SK-N-SH (cell line): ENCODE measurements at regions not wholly inside any gene's neighbourhood (a gene's known extent, or its start where the extent isn't known, plus 50 kb on each side); places are given as distances from the start of the nearest gene placed in this dataset.

Experiments used
- CTCF ChIA-PET: fragments of 300-600, 350-600 bp; formaldehyde crosslinking; extraction: SDS; loops from one replicate; lab custom pipeline; 2021; lab: Yijun Ruan, JAX
- POLR2A ChIA-PET: fragments of 350-600 bp; sonication (Branson Sonifier 250); formaldehyde crosslinking; extraction: SDS; loops from one replicate; lab custom pipeline; 2020; ENCODE audit warnings: antibody characterized with exemption, inconsistent platforms; lab: Yijun Ruan, JAX
- DNase-seq: peaks from one replicate; pipeline ENCODE4 v3.0.0; 2012
- H2AFZ ChIP-seq: fragments of 200-600 bp; sonication (generic); 2 replicates; pipeline ENCODE4 v1.8.1; 2016; ENCODE audit warnings: antibody characterized with exemption, mild to moderate bottlenecking, low read depth
- H3F3A ChIP-seq: fragments of 200-600 bp; sonication (generic); replicated peaks from 2 replicates; pipeline ENCODE3; 2016; ENCODE audit warnings: antibody characterized with exemption, mild to moderate bottlenecking; ENCODE audit not compliant: insufficient read depth
- H3K27ac ChIP-seq, 2 experiments: fragments of 200-500 bp in 1 of 2; fragments of 200-600 bp in 1 of 2; sonication (Bioruptor generic) in 1 of 2; sonication (generic), shearing (Covaris generic) in 1 of 2; 2 replicates each; pipeline versions ENCODE4 v1.5.1 to v1.6.1; 2014 to 2016; ENCODE audit warnings: low read depth in 2 of 2, inconsistent platforms in 1 of 2, low read length in 1 of 2, mild to moderate bottlenecking in 1 of 2, mixed read lengths in 1 of 2
- H3K27me3 ChIP-seq: fragments of 200-600 bp; sonication (generic), shearing (Covaris generic); 2 replicates; pipeline ENCODE4 v1.6.1; 2016; ENCODE audit warnings: mixed run types; ENCODE audit not compliant: insufficient read depth
- H3K36me3 ChIP-seq, 2 experiments: fragments of 200-500 bp in 1 of 2; fragments of 200-600 bp in 1 of 2; sonication (Bioruptor generic) in 1 of 2; sonication (generic) in 1 of 2; replicated peaks in 1 of 2; 2 replicates each; pipeline versions ENCODE3 to v1.5.1; 2014 to 2016; ENCODE audit warnings: low read length in 1 of 2, mild to moderate bottlenecking in 1 of 2; ENCODE audit not compliant: insufficient read depth in 2 of 2, control insufficient read depth in 1 of 2
- H3K4me1 ChIP-seq, 2 experiments: fragments of 200-500 bp in 1 of 2; fragments of 200-600 bp in 1 of 2; sonication (Bioruptor generic) in 1 of 2; sonication (generic), shearing (Covaris generic) in 1 of 2; 2 replicates each; pipeline versions ENCODE4 v1.5.1 to v1.6.1; 2014 to 2016; ENCODE audit warnings: low read depth in 1 of 2, low read length in 1 of 2, mixed run types in 1 of 2; ENCODE audit not compliant: insufficient read depth in 2 of 2, control insufficient read depth in 1 of 2
- H3K4me2 ChIP-seq: fragments of 200-600 bp; sonication (generic), shearing (Covaris generic); 2 replicates; pipeline ENCODE4 v1.6.1; 2017; ENCODE audit warnings: mixed run types
- H3K4me3 ChIP-seq, 2 experiments: fragments of 200-500 bp in 1 of 2; fragments of 200-600 bp in 1 of 2; sonication (Bioruptor generic) in 1 of 2; sonication (generic), shearing (Covaris generic) in 1 of 2; 2 replicates each; pipeline versions ENCODE4 v1.5.1 to v1.8.1; 2014 to 2016; ENCODE audit warnings: low read depth in 2 of 2, inconsistent platforms in 1 of 2, low read length in 1 of 2, mild to moderate bottlenecking in 1 of 2, mixed read lengths in 1 of 2, moderate library complexity in 1 of 2
- H3K79me2 ChIP-seq: fragments of 200-600 bp; sonication (generic); 2 replicates; pipeline ENCODE4 v1.8.1; 2017; ENCODE audit warnings: mild to moderate bottlenecking; ENCODE audit not compliant: insufficient read depth
- H3K9ac ChIP-seq: fragments of 200-600 bp; sonication (generic); 2 replicates; pipeline ENCODE4 v1.6.1; 2017; ENCODE audit warnings: mixed run types
- H3K9me2 ChIP-seq: fragments of 200-600 bp; sonication (generic); 2 replicates; pipeline ENCODE4 v1.6.1; 2017; ENCODE audit warnings: mixed run types
- H3K9me3 ChIP-seq: fragments of 200-600 bp; sonication (generic); 2 replicates; pipeline ENCODE4 v1.6.1; 2017; ENCODE audit warnings: mixed run types, mild to moderate bottlenecking, moderate library complexity
- H4K20me1 ChIP-seq: fragments of 200-600 bp; sonication (generic); 2 replicates; pipeline ENCODE4 v1.6.1; 2017; ENCODE audit warnings: mild to moderate bottlenecking, mixed run types; ENCODE audit not compliant: insufficient read depth
- EP300 ChIP-seq, 2 experiments: IDR thresholded peaks; 2 replicates each; pipeline versions ENCODE4 v1.4.0 to v1.6.1; 2012; ENCODE audit warnings: borderline replicate concordance in 1 of 2, low read depth in 1 of 2, low read length in 1 of 2
- FOXJ3 ChIP-seq: sonication (generic); formaldehyde crosslinking; IDR thresholded peaks from 2 replicates; pipeline ENCODE4 v1.5.1; 2020; ENCODE audit warnings: mild to moderate bottlenecking, missing genetic modification reagents
- FOXM1 ChIP-seq: IDR thresholded peaks from 2 replicates; pipeline ENCODE4 v1.4.0; 2012; ENCODE audit warnings: low read depth, mild to moderate bottlenecking
- JUND ChIP-seq: IDR thresholded peaks from 2 replicates; pipeline ENCODE4 v1.4.0; 2012
- RAD21 ChIP-seq: IDR thresholded peaks from 2 replicates; pipeline ENCODE4 v1.6.1; 2012; ENCODE audit warnings: mild to moderate bottlenecking, low read length
- RFX5 ChIP-seq: IDR thresholded peaks from 2 replicates; pipeline ENCODE4 v1.6.1; 2012; ENCODE audit warnings: mild to moderate bottlenecking, improper control_type of control experiment, low read length
- SIN3A ChIP-seq: IDR thresholded peaks from 2 replicates; pipeline ENCODE4 v1.6.1; 2012; ENCODE audit warnings: low read depth, mild to moderate bottlenecking, low read length, moderate library complexity, borderline replicate concordance
- USF1 ChIP-seq: IDR thresholded peaks from 2 replicates; pipeline ENCODE4 v1.4.0; 2012; ENCODE audit warnings: low read depth, borderline replicate concordance
- WGBS: methylation state at CpG from one replicate; pipeline ENCODE4 v1.1.6; 2017; ENCODE audit warnings: low lambda C conversion rate; 5-methylcytosine and 5-hydroxymethylcytosine counted together
- TF ChIP-seq, protein P1 (sequence below): fragments of 150-350 bp; IDR thresholded peaks from 2 replicates; pipeline ENCODE4 v1.6.1; 2016; ENCODE audit warnings: mild to moderate bottlenecking, low read depth, low read length
- TF ChIP-seq, protein P2 (sequence below): IDR thresholded peaks from 2 replicates; pipeline ENCODE4 v1.4.0; 2012; ENCODE audit warnings: low read depth, borderline replicate concordance
- TF ChIP-seq, protein P3 (sequence below): fragments of 200-600 bp; sonication (generic); IDR thresholded peaks from 2 replicates; pipeline ENCODE4 v1.6.1; 2017; ENCODE audit warnings: antibody characterized with exemption, mild to moderate bottlenecking, moderate library complexity

- Histone ChIP-seq H3K9ac (no peak overlapping the region), H3K27me3 (no peaks in the 10 kb centered on the region), H3K4me2 (no peak overlapping the region), H3F3A (no peaks in the 10 kb centered on the region), H3K4me1 (no peaks in the 10 kb centered on the region), H3K4me3 (no peak overlapping the region), H3K9me2 (no peaks in the 10 kb centered on the region), H3K79me2 (no peaks in the 10 kb centered on the region), H4K20me1 (no peaks in the 10 kb centered on the region), H3K9me3 (no peaks in the 10 kb centered on the region), H2AFZ (no peak overlapping the region), H3K36me3 (no peaks in the 10 kb centered on the region), H3K27ac (no peak overlapping the region)
- ChIA-PET CTCF (no interaction called here), POLR2A (no interaction called here)
- 53% methylated on average over 6 of the region's 13 CpGs for WGBS
- DNase-seq = no peak
- TF ChIP-seq, protein P1, sequence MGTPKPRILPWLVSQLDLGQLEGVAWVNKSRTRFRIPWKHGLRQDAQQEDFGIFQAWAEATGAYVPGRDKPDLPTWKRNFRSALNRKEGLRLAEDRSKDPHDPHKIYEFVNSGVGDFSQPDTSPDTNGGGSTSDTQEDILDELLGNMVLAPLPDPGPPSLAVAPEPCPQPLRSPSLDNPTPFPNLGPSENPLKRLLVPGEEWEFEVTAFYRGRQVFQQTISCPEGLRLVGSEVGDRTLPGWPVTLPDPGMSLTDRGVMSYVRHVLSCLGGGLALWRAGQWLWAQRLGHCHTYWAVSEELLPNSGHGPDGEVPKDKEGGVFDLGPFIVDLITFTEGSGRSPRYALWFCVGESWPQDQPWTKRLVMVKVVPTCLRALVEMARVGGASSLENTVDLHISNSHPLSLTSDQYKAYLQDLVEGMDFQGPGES = no peak
- TF ChIP-seq EP300 (IDR thresholded peaks at IDR 0.05; ENCODE audit: borderline replicate concordance in 1 of 2, low read depth in 1 of 2, low read length in 1 of 2) (no peak), RFX5 (no peak), RAD21 (no peak)
These were observed 714.6 kb downstream of the CDH9 start for GRCh38 chr5:26323794-26324193.

- Histone ChIP-seq H3F3A (no peaks in the 10 kb centered on the region), H3K9me3 (no peaks in the 10 kb centered on the region), H3K36me3 (no peaks in the 10 kb centered on the region), H2AFZ (no peak overlapping the region), H3K27me3 (no peaks in the 10 kb centered on the region), H3K27ac (no peak overlapping the region), H3K4me2 (no peak overlapping the region), H3K4me3 (no peak overlapping the region), H3K9me2 (no peaks in the 10 kb centered on the region), H3K4me1 (no peaks in the 10 kb centered on the region), H4K20me1 (no peaks in the 10 kb centered on the region), H3K79me2 (no peaks in the 10 kb centered on the region), H3K9ac (no peak overlapping the region)
- ChIA-PET CTCF (interaction anchor here (2.0 kb wide), 1 partner anchor 8 kb away, joined by 6 read pairs; no protein-coding TSS in a partner anchor), POLR2A (no interaction called here)
- TF ChIP-seq, protein P2, sequence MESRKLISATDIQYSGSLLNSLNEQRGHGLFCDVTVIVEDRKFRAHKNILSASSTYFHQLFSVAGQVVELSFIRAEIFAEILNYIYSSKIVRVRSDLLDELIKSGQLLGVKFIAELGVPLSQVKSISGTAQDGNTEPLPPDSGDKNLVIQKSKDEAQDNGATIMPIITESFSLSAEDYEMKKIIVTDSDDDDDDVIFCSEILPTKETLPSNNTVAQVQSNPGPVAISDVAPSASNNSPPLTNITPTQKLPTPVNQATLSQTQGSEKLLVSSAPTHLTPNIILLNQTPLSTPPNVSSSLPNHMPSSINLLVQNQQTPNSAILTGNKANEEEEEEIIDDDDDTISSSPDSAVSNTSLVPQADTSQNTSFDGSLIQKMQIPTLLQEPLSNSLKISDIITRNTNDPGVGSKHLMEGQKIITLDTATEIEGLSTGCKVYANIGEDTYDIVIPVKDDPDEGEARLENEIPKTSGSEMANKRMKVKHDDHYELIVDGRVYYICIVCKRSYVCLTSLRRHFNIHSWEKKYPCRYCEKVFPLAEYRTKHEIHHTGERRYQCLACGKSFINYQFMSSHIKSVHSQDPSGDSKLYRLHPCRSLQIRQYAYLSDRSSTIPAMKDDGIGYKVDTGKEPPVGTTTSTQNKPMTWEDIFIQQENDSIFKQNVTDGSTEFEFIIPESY = no peak
- TF ChIP-seq SIN3A (no peak), FOXM1 (no peak), JUND (no peak), FOXJ3 (CRISPR knock-in tag) (no peak), USF1 (no peak)
- TF ChIP-seq, protein P3, sequence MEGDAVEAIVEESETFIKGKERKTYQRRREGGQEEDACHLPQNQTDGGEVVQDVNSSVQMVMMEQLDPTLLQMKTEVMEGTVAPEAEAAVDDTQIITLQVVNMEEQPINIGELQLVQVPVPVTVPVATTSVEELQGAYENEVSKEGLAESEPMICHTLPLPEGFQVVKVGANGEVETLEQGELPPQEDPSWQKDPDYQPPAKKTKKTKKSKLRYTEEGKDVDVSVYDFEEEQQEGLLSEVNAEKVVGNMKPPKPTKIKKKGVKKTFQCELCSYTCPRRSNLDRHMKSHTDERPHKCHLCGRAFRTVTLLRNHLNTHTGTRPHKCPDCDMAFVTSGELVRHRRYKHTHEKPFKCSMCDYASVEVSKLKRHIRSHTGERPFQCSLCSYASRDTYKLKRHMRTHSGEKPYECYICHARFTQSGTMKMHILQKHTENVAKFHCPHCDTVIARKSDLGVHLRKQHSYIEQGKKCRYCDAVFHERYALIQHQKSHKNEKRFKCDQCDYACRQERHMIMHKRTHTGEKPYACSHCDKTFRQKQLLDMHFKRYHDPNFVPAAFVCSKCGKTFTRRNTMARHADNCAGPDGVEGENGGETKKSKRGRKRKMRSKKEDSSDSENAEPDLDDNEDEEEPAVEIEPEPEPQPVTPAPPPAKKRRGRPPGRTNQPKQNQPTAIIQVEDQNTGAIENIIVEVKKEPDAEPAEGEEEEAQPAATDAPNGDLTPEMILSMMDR = no peak
- no peak for DNase-seq
- WGBS = 4% methylated on average over 2 of the region's 2 CpGs
These were observed 717.1 kb downstream of the CDH9 start for GRCh38 chr5:26321278-26321677.
